Activated CD4-positive, alpha-beta T cell treated with anti-CD3 and anti-CD28 coated beads for 1 hour (primary cell): ENCODE measurements at regions not wholly inside any gene's neighbourhood (a gene's known extent, or its start where the extent isn't known, plus 50 kb on each side); places are given as distances from the start of the nearest gene placed in this dataset.
A peak's percentile ranks its signal among the peaks of the same experiment; 100 is the strongest.
"Not testable (repeated sequence)": the region's sequence is repeated elsewhere in the genome, so short reads cannot be mapped to it uniquely, and the experiment has no call there.

ENCODE experiments used
- DNase-seq: peaks from one replicate; pipeline ENCODE4 v3.0.0-alpha.2; 2020

DNA sequence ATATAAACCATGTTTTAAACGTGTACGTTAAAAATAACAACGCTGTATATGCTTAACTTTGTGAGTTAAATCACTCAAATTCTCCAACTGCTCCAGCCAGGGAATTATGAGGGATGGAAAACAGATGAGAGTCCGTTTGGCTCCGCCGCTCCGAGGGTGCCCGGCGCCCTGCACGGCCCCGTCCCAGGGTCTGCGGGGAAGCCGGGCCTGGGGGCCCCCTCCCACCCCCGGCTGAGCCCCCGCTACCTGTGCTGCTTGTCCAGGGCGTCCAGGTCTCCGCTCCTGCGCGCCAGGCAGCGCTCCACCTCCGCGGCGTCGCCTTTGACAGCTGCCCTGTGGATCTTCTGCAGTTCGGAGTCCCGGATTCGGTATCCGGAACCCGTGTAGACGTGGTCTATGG is 415.5 kb downstream of the FOXD4L4 start:
- not testable (repeated sequence) for DNase-seq

DNA sequence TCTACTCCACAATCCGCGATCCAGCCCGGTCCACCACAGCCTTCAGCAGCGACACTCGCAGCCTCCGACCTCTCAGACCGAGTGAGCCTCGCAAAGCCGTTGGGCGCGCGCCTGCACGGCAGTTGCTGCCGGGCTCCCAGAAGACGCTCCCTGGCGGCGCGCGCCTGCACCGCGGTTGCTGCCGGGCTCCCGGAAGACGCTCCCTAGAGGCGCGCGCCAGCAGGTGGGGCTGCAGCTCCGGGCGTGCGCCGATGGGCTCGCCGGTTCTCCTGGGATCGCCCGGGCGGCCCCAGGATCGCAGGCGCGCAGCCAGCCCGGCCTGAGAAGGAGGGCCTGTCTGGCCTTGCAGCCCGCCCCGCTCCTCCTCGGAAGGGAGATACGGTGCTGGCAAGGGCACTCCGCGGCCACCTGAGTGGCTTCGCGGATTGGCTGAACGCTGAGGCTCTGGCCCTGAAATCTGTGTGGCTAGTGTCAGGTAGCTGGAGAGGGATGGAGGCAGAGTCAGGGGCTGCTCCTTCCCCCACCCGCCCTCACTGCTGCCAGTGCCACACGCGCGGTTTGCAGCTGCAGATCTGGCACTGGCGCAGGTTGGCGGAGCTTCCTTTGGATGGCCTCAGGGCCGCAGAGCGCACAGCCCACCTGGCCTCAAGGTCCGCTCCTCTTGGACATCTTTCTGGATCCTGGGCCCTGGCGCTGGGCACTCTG is 416.2 kb downstream of the FOXD4L4 start:
- not testable (repeated sequence) for DNase-seq

GRCh38 chr9:66153971-66154691 is 417.2 kb downstream of the FOXD4L4 start:
- not testable (repeated sequence) for DNase-seq

DNA sequence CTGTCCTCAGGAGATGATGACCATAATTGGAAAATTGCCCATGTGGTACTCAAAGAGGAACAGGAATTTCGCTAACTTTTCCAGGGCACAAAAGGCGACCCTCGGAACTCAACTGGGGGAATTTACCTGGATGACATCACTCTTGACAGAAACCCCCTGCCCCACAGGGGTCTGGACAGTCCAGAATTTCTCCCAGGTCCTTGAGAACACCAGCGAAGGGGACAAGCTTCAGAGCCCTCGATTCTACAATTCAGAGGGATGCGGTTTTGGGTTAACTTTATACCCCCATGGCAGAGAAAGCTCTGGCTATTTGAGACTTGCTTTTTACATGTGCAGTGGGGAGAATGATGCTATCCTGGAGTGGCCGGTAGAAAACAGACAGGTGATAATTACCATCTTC is 445.4 kb downstream of the FOXD4L4 start:
- not testable (repeated sequence) for DNase-seq

- DNase-seq = not testable (repeated sequence)
Observed at GRCh38 chr9:66183648-66184047, 446.7 kb downstream of the FOXD4L4 start.

DNA sequence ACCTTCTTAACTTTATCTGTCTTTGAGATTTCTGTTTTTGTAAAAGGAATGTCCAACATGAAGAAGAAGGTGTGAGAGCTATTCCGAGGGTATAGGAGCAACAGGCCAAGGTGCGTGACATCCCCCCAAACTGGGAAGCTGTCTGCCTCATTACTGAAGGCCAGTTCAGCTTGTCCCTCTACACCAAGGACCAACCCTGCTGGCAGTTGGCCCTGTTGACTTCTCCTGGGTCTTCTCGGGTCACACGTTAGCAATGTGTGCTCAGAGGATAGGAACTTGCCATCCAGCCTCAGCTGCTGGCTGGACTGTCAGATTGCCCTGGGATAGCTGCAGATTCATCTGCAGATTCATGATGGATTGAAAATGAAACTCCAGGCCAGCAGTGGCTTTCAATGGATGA is 460.3 kb downstream of the FOXD4L4 start:
- DNase-seq = not testable (repeated sequence)

DNA sequence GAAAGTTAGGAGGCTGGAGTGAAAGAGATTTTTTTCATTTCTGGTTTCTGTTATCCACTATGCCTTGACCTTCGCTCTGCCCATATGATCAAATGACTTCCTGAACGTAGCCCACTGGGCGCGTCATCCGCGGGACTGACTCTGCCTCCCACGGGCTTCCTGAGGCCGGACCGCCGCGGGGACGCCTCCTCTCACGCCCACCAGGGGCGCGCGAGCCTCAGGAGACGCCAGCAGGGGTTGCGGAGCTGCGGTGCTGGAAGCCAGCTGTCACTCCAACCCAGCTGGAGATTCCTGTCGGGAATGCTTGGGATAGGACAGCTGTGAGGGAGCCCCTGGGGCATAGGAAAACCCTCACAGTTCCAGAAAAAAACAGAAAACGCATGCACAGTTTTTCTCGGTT is 461.5 kb downstream of the FOXD4L4 start:
- DNase-seq = not testable (repeated sequence)

DNA sequence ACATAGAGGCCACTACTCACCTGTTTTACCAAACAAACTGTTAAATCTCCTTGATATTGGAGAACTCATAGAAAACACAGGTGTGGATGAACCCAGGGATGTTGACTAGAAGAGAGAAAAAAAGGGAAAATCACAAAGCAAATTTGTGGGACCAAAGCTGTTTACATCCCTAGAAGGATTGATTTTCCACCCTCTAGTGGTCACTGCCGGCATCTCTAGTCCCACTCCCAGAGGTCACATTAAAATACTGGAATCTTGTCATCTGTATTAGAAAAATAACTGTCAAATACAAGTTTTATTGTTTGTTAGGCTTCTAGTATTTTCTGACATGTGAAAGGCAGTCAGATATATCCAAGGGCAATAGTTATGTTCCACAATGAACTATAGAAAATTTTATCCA is 469.7 kb downstream of the FOXD4L4 start:
- DNase-seq = not testable (repeated sequence)

DNA sequence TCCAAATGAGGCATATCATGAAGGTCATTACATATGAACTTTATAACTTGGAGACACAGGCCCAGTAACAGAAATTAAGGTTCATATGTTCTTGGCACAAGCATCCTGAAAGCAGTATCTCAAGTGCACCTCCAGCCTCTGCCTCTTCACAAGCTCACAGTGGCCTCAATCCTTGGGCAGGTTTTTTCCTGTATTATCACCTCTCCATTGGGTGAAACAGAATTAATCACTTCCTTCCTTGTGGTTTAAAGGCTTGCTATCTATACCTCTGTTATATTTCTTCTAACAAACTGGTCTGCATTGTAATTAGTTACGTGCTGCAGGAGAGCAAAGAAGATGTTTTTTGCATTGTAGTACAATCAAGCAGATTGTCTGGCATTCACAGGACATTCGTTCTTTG is 471.0 kb downstream of the FOXD4L4 start:
- not testable (repeated sequence) for DNase-seq

- not testable (repeated sequence) for DNase-seq
Observed at GRCh38 chr9:66244763-66245162, 507.8 kb downstream of the FOXD4L4 start.

DNA sequence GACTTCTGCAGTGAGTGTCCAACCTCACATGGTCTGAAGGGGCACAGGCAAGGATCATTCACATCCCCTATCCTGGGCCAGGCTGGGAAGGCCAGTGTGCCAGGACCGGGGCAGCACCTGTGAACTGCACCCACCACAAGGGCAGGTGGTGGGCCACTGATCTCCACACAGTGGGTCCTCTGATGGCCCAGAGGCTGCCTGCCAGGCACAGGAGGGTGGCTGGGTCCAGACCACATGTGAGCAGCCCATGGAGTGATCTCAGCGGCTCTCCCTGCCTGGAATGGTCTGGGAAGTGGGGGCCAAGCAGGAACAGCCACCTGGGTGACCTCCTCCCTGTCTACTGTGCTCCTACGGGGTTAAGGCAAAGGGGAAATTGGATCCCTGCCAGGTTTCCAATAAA is 508.5 kb downstream of the FOXD4L4 start:
- not testable (repeated sequence) for DNase-seq

- not testable (repeated sequence) for DNase-seq
Observed at GRCh38 chr9:66257581-66257980, 520.6 kb downstream of the FOXD4L4 start.

GRCh38 chr9:66261576-66261975 is 524.6 kb downstream of the FOXD4L4 start:
- not testable (repeated sequence) for DNase-seq

- DNase-seq = not testable (repeated sequence)
Observed at GRCh38 chr9:66263621-66264020, 526.7 kb downstream of the FOXD4L4 start.

- DNase-seq = not testable (repeated sequence)
Observed at GRCh38 chr9:66264786-66265185, 527.8 kb downstream of the FOXD4L4 start.

- not testable (repeated sequence) for DNase-seq
Observed at GRCh38 chr9:66266202-66266601, 529.3 kb downstream of the FOXD4L4 start.

DNA sequence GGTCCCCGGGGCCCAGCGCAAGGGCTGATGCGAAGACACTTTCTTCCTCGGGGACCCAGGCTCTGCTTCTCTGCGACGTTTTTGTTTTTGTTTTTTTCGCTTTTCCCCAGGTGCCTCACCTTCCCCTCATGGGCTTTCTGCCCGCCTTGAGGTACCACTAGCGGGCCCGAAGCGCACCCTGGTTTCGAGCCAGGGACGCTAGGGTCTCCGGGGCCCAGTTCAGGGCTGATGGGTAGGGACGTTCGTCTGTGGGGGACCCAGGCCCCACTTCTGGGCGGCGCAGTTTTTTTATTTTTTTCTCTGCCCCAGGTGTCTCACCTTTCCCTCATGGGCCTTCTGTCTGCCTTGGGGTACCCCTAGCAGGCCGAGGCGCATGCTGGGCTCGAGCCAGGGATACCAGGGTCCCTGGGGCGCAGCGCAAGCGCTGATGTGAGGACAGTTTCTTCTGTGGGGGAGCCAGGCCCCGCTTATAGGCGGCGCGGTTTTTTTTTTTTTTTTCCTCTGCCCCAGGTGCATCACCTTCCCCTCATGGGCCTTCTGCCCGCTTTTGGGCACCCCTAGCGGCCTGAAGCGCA is 530.0 kb downstream of the FOXD4L4 start:
- not testable (repeated sequence) for DNase-seq

DNA sequence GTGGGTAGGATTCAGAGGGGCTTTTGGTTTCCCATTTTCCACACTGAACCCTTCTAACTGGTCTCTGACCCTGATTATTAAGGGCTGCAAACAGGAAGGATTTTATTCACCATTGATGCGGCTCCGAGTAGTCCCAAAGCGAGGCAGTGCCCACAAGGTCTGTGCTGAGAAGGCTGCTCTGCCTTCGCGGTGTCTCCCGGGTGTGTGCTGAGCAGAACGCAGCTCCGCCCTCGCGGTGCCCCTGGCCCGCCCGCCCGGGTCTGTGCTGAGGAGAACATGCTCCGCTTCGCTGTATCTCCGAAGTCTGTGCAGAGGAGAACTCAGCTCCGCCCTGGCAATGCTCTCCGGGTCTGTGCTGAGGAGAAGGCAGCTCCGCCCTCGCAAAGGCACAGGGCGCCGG is 530.7 kb downstream of the FOXD4L4 start:
- not testable (repeated sequence) for DNase-seq

- not testable (repeated sequence) for DNase-seq
Observed at GRCh38 chr9:66269024-66269423, 532.1 kb downstream of the FOXD4L4 start.

DNA sequence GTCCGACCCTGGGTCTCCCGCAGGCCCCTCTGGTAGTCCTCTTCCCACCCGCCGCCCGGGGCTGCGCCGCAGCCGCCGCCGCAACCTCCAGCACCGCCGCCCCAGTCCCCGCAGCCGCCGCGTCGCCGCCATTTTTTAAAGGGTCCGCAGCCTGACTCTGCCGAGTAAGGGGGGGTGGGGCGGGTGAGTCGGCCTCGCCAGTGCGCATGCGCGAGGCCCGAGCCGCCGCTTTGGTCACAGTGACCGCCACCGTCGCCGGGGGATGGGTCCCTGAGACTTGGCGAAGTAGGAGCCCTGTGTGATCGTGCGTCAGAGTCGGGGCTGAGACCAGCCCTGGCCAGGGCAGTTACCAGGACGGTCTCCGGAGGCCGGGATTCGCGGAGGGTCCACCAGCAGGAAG is 532.8 kb downstream of the FOXD4L4 start:
- DNase-seq = peak; percentile 60

DNA sequence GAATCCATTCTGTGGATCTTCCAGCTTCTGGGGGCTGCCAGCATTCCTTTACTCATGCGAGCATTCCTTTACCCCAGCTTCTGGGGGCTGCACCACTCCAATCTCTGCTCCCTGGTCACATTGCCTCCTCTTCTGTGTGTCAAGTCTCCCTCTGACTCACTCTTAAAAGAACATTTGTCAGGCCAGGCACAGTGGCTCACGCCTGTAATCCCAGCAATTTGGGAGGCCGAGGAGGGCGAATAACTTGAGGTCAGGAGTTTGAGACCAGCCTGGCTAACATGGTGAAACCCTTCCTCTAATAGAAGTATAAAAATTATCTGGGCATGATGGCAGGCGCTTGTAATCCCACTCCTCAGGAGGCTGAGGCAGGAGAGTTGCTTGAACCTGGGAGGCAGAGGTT is 541.9 kb downstream of the FOXD4L4 start:
- not testable (repeated sequence) for DNase-seq
